GM19025 (cell line): ENCODE measurements at regions not wholly inside any gene's neighbourhood (a gene's known extent, or its start where the extent isn't known, plus 50 kb on each side); places are given as distances from the start of the nearest gene placed in this dataset.

Experiments used
- ATAC-seq: cut with Tn5 transposase; IDR thresholded peaks from one replicate; pipeline ENCODE4 v1.9.1; 2021; ENCODE audit warnings: mild to moderate bottlenecking, low read depth, moderate library complexity; ENCODE audit not compliant: unreplicated experiment

DNA sequence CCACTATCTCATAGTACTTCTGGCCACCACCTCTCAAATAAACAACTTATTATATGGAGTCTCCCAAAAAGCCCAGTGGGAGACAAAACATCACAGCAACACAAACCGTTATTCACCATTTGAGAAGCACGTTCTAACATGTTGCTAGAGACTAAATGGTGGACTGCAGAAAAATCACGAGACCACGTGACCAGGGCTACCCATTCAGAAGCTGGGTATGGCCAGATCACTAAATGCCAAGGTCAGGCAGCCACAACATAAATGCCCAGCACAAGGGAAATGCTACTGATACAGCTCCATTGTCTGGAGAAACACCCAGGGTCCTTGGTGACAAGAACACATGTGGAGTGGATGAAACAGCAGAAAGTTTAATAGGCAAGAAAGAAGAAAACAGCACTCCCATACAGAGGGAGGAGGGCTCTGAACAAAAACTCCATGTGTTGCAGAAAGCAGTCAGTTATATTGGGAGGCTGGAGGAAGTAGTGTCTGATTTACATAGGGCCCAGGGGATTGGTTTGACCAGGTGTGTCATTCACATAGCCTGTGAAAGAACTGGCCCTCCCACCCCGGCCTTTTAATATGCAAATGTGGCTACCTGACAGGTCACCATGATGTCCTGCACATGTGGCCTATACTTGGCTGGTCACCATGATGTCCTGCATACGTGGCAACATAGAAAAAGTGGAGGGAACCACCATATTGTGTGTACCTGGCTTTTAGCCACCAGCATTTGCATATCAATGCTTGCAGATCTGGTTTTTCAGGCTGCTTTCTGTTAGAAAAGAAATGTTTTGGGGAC lies 97.2 kb downstream of the TRIM36 start:
- ATAC-seq, result no peak

DNA sequence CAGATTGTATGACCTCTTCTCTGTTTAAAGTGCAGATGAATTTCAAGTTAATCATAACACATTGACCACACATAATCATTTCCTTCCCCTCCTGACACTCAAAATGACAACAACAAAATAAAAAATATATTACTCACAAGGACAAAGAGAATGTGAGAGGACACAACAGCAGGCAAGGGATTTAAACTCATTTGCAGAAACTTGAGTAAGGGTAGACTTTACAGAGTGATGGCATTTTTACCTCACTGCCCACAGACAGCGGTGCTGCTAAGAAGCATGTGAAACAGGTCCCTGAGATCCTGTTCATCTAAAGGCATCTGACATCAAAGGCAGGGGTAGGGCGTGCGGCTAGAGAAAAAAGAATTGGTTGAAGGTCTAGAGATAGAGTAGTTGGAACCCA lies 99.0 kb downstream of the TRIM36 start:
- ATAC-seq, result no peak

DNA sequence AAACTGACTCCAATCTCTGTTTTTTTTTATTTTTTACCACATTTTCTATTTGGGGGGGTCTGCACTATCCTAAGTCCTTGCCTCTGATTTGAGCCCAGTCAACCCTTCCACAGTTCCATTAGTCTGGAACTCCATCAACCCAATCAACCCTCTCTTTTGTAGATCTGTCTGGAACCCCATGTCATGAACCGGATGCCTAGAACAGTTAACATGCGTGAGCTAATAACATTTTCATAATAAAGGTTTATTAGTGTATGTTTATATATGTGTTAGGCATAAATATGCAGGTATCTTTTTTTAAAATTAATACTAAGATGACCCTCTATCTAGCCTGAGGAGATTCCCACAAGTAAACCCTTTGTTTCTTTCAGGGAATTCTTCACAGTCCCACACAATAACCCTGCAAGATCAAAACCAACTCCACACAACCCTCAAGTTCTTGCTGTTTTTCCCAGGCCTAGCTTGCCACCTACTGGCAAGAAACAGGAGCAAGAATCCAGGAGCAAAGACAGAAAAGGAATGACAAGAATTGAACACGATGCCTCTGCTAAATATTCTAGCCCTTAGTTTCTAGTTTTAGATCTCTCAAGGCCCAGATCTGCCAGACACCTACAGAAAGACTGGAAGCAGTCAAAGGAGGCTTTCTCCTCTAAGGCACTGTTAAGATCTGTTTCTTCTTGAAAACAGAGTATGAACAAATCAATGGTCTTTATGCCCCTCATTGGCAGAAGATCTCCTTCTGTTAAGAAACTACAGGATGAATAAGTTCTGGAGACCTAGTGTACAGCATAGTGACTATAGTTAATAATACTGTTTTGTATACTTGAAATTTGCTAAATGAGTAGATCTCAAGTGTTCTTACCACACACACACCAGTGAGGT lies 100.4 kb downstream of the TRIM36 start:
- peak; percentile 29 for ATAC-seq

DNA sequence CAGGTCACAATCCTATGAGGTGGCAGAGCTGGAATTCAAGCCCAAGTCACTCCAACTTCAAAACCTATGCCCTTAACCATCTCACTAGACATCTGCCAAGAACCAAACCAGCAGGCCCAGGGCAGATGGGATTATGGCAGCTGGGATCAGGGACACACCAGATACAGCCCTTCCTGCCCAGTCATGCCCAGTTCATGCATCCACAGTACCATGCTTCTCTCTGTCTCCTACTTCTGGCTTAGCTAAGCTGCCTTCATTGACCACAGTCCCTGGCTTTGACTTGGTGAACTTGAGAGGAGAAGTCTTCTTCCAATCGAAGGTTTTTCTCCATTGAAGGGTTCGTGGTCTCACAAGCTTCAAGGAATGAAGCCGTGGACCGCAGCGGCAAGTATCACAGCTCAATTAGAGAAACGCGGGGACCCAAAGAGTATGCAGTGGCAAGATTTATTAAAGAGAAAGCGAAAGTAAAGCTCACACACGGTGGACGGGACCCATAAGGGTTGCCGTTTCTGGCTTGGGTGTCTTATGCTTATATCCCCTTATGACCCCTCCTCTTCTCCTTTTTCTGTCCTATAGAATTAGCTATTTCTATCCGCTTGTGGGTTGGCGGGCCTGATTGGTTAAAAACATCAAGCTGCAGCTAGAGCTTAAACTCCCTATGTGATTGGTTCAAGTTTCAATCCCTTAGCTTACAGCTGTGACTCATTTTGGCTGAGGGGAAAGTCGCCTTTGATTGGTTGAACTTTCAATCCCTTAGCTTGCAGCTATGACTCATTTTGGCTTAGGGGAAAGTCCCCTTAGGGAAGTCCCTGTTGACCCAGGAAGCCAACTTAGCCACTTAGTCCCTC lies 101.2 kb downstream of the TRIM36 start:
- ATAC-seq, result peak; percentile 67

DNA sequence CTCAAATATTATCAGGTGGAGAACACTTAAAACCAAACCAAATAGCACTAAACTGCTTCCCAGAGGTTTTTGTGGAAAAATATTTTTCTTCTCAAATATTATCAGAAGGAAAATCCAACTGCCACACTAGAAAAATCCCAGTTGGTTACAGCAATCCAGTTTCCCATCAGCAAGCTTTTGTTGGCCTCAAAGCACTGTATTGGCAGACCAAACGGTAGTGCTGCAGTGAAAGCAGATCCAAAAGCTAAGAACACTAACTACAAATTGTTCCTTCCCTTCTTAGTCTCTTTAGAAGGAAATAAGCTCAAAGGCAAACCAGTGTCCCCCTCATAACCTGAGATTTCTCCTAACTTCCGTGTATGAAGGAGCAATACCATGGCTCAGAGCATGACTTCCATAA lies 105.3 kb downstream of the TRIM36 start:
- ATAC-seq, result no peak

DNA sequence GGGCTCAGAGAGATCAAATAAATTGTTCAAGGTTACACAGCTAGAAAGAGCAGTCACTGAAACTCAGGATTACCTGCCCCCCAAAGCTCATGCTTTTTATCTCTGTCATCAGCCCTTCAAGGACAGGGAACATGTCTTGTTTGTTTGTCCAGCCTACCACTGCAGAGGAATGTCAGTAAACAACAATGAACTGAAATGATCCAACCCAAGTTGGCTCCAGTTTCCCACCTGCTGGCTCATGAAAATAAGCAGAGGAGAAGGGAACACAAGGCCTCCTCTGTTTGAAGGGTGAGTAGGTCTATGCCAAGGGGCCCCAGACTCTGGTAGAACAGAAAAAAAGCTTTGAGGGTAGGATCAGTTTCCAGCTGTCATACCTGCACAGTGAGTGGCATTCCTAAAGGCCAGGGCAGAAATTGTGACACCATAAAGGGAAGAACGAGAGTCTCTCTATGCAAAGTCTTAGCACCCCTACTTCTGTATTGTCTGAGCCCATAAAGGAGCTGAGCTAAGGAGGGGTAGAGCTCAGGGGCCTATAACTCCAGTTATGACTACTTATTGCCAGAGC lies 115.2 kb downstream of the TRIM36 start:
- no peak for ATAC-seq

DNA sequence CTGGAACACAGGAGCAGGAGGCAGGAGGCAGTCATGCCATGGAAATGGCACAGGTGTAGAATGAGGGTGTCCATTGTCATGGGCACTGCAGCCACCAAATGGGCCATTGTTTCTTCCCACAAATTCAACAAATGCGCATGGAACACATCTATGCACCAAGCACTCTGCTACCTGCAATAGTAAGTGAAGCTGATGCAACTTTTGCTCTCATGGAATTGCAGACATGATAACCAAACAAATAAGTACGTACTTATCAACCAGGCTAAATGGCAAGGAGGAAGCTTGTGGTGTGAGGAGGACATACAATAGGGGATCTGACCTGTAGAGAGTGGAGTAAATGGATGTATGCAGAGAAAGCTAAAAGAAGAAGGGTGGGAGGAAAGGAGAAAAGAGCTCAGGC lies 116.8 kb downstream of the TRIM36 start:
- ATAC-seq, result no peak

DNA sequence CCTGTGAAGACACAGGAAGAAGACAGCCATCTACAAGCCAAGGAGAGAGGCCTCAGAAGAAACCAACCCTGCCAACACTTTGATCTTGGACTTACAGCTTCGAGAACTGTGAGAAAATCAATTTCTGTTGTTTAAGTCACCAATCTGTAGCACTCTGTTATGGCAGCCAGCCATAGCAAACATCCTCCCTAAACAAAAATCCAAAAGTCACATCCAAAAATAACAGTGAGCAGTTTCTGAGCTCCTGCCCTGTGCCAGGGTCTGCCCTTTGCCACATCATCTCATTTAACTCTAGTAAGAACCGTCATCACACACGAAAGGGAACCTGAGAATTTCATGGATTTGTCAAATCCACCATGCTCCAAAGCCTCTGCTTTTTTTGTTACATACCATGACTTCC lies 118.8 kb downstream of the TRIM36 start:
- no peak for ATAC-seq

DNA sequence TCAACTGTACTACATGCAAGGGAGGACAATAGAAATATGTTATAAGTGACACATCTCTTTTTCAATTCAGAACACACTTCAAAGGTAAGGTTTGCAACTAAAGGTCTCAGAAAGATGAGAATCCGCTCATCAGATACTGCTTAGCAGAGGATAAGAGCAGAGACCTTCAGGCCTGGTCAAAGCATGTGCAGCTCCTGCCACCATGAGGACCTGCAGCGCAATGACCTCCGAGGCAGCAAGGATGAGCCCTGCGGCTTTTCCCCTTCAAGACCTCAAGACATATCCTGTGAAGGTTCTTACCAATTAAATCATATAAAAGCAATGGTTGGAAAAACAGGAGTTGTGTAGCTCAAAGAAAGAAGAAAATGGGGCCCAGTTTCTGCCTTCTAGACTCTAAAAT lies 135.8 kb downstream of the TRIM36 start:
- ATAC-seq, result no peak

DNA sequence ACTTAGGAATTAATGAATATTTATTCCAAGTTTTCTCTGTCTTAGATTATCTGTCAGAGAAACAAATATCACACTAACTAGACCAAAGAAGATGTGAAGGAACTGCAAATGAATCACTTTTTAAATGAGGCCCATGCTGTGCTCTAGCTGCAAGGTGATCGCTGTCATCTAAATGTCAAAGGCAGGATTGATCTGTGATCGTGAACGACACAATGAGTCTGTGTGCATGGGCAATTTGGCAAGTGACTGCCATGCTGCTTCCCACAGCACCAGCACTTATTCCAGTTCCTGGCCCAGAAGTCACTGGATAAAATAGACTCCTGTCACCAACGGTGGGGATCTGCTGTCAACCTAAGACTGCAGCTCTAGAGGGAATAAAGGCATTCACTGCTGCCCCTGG lies 141.2 kb downstream of the TRIM36 start:
- no peak for ATAC-seq

DNA sequence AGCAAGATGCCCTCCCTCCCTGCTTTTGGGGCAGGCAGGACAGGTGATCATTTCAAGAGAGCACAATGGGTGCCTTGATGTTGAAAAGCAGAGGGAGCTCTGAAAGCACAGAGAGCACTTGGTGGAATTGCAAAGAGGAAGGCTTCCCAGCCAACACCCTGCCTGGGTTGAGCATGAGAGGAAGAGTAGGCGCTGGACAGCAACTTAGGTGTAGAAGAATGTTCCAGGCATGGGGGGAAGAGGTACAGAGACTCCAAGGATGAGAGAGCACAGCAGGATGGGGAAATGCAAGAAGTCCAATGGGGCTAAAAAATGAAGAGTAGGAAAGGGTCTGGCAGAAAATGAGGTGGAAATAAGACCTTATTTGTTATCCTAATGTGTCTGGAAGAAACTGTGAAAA lies 144.8 kb downstream of the TRIM36 start:
- no peak for ATAC-seq

DNA sequence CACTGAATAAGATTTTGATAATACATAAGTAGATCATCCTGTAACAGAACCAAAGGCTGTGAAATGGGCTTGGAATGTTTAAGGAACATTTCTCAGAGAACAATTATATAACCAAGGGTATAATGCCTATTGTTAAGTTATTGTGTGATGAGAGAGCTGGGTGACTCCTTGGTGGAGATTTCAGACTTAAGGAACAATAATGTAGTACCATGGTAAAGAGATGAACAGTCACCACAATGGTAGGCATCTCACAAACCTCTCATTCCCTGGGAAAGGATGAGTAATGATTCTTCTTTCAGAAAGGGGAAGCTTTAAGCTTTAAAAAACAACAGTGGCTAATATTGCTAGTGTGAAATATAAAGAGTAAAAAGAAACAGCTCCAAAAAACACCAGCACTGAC lies 147.4 kb downstream of the TRIM36 start:
- no peak for ATAC-seq

DNA sequence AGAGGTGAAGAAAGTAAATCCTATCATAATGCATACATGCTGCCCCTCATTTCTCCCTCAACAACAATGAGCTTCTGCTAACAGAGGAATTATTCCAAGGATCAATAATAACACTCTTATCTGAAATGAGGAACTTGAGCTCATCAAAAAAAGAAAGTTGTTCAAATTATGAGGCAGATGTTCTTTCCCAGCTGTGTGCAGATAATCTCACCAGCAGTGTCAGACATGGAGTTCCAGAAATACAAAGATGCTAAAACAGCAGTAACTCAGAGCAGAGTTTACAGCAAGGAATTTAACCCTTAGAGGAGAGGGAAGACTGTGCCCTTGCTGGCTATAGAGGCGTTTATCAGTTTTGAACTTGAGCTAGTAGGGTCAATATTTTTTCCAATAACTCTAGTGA lies 153.1 kb downstream of the TRIM36 start:
- no peak for ATAC-seq

DNA sequence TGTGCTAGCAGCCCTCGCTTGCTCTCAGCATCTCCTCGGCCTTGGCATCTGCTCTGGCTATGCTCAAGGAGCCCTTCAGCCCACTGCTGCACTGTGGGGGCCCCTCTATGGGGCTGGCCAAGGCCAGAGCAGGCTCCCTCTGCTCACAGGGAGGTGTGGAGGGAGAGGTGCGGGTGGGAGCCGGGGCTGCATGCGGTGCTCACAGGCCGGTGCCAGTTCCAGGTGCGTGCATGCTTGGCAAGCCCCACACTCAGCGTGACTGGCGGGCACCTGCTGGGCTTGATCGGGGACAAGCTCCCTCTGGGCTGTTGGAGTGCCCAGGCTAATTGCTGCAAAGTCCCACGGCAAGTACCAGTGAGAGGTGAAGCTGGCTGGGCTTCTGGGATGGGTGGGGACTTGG lies 170.5 kb downstream of the TRIM36 start:
- ATAC-seq, result no peak

DNA sequence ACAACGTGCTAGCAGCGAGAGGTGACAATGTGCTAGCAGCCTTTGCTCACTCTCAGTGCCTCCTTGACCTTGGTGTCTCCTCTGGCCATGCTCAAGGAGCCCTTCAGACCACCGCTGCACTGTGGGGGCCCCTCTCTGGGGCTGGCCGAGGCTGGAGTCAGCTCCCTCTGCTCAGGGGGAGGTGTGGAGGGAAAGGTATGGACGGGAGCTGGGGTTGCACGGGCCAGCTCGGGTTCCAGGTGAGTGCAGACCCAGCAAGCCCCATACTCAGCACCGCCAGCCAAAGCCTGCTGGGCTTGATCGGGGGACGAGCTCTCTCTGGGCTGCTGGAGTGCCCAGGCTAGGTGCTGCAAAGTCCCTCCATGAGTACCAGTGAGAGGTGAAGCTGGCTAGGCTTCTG lies 180.2 kb downstream of the TRIM36 start:
- no peak for ATAC-seq

DNA sequence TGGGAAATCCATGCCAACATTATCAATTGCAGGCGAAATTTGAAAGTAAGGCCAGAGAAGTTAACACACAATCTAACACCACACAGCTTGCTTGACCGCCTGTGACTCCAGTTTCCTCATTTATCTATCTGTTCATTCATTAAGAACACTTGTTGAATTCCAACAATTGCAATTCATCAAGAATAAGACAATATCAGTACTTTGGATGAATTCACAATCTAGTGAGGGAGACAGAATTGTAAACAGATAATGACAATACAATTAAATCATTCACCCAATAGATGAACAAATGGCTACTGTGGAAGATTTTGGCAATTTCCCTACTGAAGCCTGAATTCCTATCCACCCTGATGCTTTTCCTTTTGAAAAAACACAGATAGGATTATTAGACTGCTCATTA lies 181.6 kb downstream of the TRIM36 start:
- ATAC-seq, result no peak

DNA sequence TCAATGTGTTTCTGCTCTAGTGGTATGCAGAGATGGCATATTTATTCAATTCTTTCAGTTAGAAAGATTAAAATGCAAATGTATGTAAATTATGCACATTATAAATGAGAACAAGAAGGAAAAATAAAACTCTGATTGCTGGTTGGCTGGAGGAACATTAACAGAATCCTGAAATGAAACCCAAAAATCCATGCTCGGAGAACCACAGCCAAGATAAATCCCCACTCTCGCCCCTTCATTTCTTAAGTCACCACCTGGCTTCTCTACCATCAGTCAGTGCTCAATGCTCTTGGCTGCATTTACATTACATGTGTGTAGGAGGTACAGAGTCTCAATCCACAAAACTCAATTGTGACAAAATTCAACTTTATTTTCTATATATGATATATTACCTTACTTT lies 184.9 kb downstream of the TRIM36 start:
- no peak for ATAC-seq

DNA sequence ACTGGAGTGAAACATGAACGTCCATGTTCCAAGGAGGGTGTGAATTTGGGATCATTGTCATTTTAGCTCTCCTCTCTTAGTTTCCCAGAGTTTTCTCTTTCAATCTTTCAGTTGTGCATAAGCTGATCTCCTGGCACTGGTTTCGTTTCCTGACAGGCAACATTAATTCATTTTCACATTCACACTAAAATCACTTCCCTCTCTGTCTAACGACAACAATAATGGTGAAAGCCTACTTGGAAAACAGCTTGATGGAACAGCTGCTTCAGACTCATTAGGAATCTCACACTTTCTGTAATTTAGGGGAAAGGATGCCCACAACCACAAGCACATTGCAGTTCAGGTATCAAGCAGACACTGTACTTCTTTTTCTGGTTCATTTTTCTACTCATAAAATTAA lies 188.6 kb downstream of the TRIM36 start:
- no peak for ATAC-seq

DNA sequence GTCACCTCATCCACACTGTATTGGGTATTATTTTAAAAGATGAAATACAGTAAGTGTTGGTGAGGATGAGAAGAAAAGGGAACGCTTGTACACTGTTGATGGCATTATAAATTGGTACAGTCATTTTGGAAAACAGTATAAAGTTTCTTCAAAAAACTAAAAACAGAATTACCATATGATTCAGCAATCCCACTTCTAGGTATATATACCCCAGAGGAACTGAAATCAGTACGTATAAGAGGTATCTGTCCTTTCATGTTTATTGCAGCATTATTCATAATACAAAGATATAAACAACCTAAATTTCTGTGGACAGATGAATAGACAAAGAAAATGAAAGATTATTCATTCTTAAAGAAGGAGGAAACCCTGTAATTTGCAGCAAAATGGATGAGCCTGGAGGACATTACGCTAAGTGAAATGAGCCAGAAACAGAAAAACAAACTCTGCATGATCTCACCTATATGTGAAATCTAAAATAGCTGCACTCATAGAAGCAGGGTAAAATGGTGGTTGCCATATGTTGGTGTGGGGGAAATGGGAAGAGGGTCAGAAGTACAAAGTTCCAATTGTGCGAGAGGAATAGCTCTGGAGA lies 191.6 kb downstream of the TRIM36 start:
- no peak for ATAC-seq

DNA sequence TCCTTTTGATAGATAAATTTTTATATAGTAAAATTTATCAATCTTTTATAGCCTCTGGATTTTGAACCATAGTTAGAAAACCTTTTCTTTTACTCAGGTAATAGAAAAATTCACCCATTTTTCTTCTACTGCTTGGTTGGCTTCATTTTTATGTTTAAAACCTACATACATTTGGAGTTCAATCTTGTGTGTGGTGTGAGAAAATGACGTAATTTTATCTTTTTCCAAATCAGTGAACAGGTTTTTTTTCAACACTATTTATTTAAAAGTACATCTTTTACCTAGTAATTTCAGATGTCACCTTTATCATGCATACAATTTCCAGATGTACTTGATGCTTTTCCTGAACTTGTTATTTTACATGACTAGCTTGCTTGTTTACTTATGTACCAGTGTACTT lies 200.2 kb downstream of the TRIM36 start:
- no peak for ATAC-seq
